HCT116 (cell line): ENCODE measurements at regions not wholly inside any gene's neighbourhood (a gene's known extent, or its start where the extent isn't known, plus 50 kb on each side); places are given as distances from the start of the nearest gene placed in this dataset.

Source experiments
- ATAC-seq: fragments of 200-7000 bp; cut with Tn5 transposase; 2 replicates; pipeline ENCODE4 v1.9.1; 2020; ENCODE audit warnings: mild to moderate bottlenecking, moderate library complexity
- BruUV-seq: library from RNA; stranded (reverse); fragments of 400-500 nt; replicated peaks from 2 replicates; lab custom pipeline; 2021; lab: Mats Ljungman, UMichigan
- CTCF ChIA-PET: fragments of 300-600 bp; sonication (Branson Sonifier 250); formaldehyde crosslinking; loops from one replicate; lab custom pipeline; 2021; ENCODE audit warnings: antibody characterized with exemption; lab: Charles Lee
- POLR2A ChIA-PET: fragments of 300-600, 350-600 bp; sonication (Branson Sonifier 250); formaldehyde crosslinking; loops from one replicate; lab custom pipeline; 2021; ENCODE audit warnings: antibody characterized with exemption; lab: Charles Lee
- RAD21 ChIA-PET, 2 experiments: fragments of 300-600 bp; sonication (Branson Sonifier 250); formaldehyde crosslinking; loops; one replicate each; lab custom pipeline; 2023; ENCODE audit warnings: low total read pairs in 2 of 2; ENCODE audit not compliant: uncharacterized antibody in 2 of 2, unreplicated experiment in 2 of 2, low non-redundant PET in 1 of 2; lab: Charles Lee
- DNase-seq: peaks from one replicate; pipeline ENCODE4 v3.0.0-alpha.2; 2010; ENCODE audit warnings: low read depth, low spot score
- H2AFZ ChIP-seq: fragments of 200-600 bp; shearing (Covaris generic), sonication (generic); 2 replicates; pipeline ENCODE4 v1.6.1; 2017; ENCODE audit warnings: low read depth, mixed run types, mixed read lengths, antibody characterized with exemption, low read length; ENCODE audit not compliant: poor library complexity, severe bottlenecking
- H3K27ac ChIP-seq: 2 replicates; pipeline ENCODE4 v1.5.1; 2012; ENCODE audit warnings: low read depth, low read length
- H3K27me3 ChIP-seq: fragments of 200-600 bp; sonication (generic); 2 replicates; pipeline ENCODE4 v1.6.1; 2016; ENCODE audit warnings: mixed run types, low read length, mixed read lengths; ENCODE audit not compliant: insufficient read depth
- H3K36me3 ChIP-seq, 2 experiments: fragments of 200-500 bp in 1 of 2; fragments of 200-600 bp in 1 of 2; sonication (Bioruptor generic) in 1 of 2; sonication (generic) in 1 of 2; 2 replicates each; pipeline versions ENCODE4 v1.5.1 to v1.6.1; 2014 to 2016; ENCODE audit warnings: low read length in 2 of 2, inconsistent platforms in 1 of 2, mixed read lengths in 1 of 2, mixed run types in 1 of 2; ENCODE audit not compliant: insufficient read depth in 2 of 2, control insufficient read depth in 1 of 2
- H3K4me1 ChIP-seq, 2 experiments: fragments of 200-600 bp in 1 of 2; sonication (generic) in 1 of 2; 2 replicates each; pipeline versions ENCODE4 v1.5.1 to v1.6.1; 2012 to 2017; ENCODE audit warnings: low read length in 2 of 2, inconsistent platforms in 1 of 2, mild to moderate bottlenecking in 1 of 2, mixed read lengths in 1 of 2, mixed run types in 1 of 2, moderate library complexity in 1 of 2; ENCODE audit not compliant: insufficient read depth in 2 of 2, control insufficient read depth in 1 of 2
- H3K4me2 ChIP-seq: fragments of 200-600 bp; sonication (generic); 2 replicates; pipeline ENCODE4 v1.6.1; 2017; ENCODE audit warnings: mixed run types, low read length, mixed read lengths
- H3K4me3 ChIP-seq, 2 experiments: fragments of 200-600 bp in 1 of 2; sonication (generic) in 1 of 2; replicated peaks in 1 of 2; 2 replicates each; pipeline ENCODE4 v1.5.1; 2011 to 2016; ENCODE audit warnings: low read length in 2 of 2, control low read depth in 1 of 2, low read depth in 1 of 2, mild to moderate bottlenecking in 1 of 2, mixed read lengths in 1 of 2, mixed run types in 1 of 2
- H3K79me2 ChIP-seq: fragments of 200-600 bp; sonication (generic); 2 replicates; pipeline ENCODE4 v1.6.1; 2017; ENCODE audit warnings: mild to moderate bottlenecking, mixed run types, low read length, moderate library complexity, mixed read lengths; ENCODE audit not compliant: insufficient read depth
- H3K9ac ChIP-seq: fragments of 200-600 bp; sonication (generic); 2 replicates; pipeline ENCODE4 v1.6.1; 2016; ENCODE audit warnings: low read length, mixed read lengths
- H3K9me2 ChIP-seq: fragments of 200-600 bp; sonication (generic), shearing (Covaris generic); 2 replicates; pipeline ENCODE4 v1.6.1; 2017; ENCODE audit warnings: mixed run types, mild to moderate bottlenecking, moderate library complexity; ENCODE audit not compliant: insufficient read depth
- H3K9me3 ChIP-seq, 2 experiments: fragments of 200-500 bp in 1 of 2; fragments of 200-600 bp in 1 of 2; sonication (Bioruptor generic) in 1 of 2; sonication (generic) in 1 of 2; 2 replicates each; pipeline ENCODE4 v1.6.1; 2014 to 2017; ENCODE audit warnings: low read length in 2 of 2, mixed read lengths in 2 of 2, inconsistent platforms in 1 of 2, low read depth in 1 of 2, mild to moderate bottlenecking in 1 of 2, mixed run types in 1 of 2, moderate library complexity in 1 of 2; ENCODE audit not compliant: control insufficient read depth in 1 of 2, insufficient read depth in 1 of 2
- H4K20me1 ChIP-seq: fragments of 200-600 bp; sonication (generic), shearing (Covaris generic); 2 replicates; pipeline ENCODE4 v1.6.1; 2017; ENCODE audit warnings: mixed run types, mild to moderate bottlenecking, moderate library complexity; ENCODE audit not compliant: insufficient read depth
- CBX3 ChIP-seq: IDR thresholded peaks from 2 replicates; pipeline ENCODE4 v1.6.1; 2012; ENCODE audit warnings: low read depth
- CTCF ChIP-seq, 3 experiments: fragments of 200-600 bp in 1 of 3; sonication (generic) in 1 of 3; IDR thresholded peaks in 2 of 3; conservative IDR thresholded peaks in 1 of 3; 2 replicates each; pipeline ENCODE4 v1.5.1; 2012 to 2017; ENCODE audit warnings: low read depth in 2 of 3, low read length in 2 of 3, antibody characterized with exemption in 1 of 3, borderline replicate concordance in 1 of 3, control low read depth in 1 of 3, mild to moderate bottlenecking in 1 of 3, mixed read lengths in 1 of 3, mixed run types in 1 of 3, moderate library complexity in 1 of 3; ENCODE audit not compliant: insufficient read depth in 1 of 3
- EGR1 ChIP-seq: IDR thresholded peaks from 2 replicates; pipeline ENCODE4 v1.6.1; 2012; ENCODE audit warnings: low read depth
- EZH2 ChIP-seq: fragments of 200-600 bp; sonication (generic); IDR thresholded peaks from 2 replicates; pipeline ENCODE4 v1.6.1; 2017; ENCODE audit warnings: antibody characterized with exemption, mixed run types
- POLR2AphosphoS5 ChIP-seq: IDR thresholded peaks from 2 replicates; pipeline ENCODE4 v1.6.1; 2011; ENCODE audit warnings: mild to moderate bottlenecking, low read depth, low read length, moderate library complexity
- RAD21 ChIP-seq: IDR thresholded peaks from 2 replicates; pipeline ENCODE4 v1.6.1; 2012; ENCODE audit warnings: low read depth, mild to moderate bottlenecking
- ZFX ChIP-seq: fragments of 450-650 bp; IDR thresholded peaks from 2 replicates; pipeline ENCODE4 v1.6.1; 2017
- ZNF274 ChIP-seq: fragments of 200-500 bp; sonication (Bioruptor generic); IDR thresholded peaks from 2 replicates; pipeline ENCODE4 v1.6.1; 2014; ENCODE audit warnings: mild to moderate bottlenecking, low read depth, low read length, inconsistent platforms
- intact Hi-C: fragments of 100-400 bp; cut with micrococcal nuclease; formaldehyde crosslinking; loops from 2 replicates; pipeline ENCODE4 v1.10.0; 2022

- no TSS peak for BruUV-seq
- DNase-seq (no peak), ATAC-seq (no peak)
- no peak overlapping the region for H3K9ac ChIP-seq
- H4K20me1 ChIP-seq = no peaks in the 10 kb centered on the region
- intact Hi-C loops = loop anchor here (1.0 to 5.0 kb wide), 5 partner anchors 151 to 510 kb away; no protein-coding TSS in a partner anchor
- peaks cover 33% of the 10 kb centered on the region for H3K27me3 ChIP-seq
- H3K9me3 ChIP-seq = no peaks in the 10 kb centered on the region
- TF ChIP-seq EGR1 (no peak), EZH2 (no peak), POLR2AphosphoS5 (no peak), ZFX (no peak), ZNF274 (no peak)
- H3K9me2 ChIP-seq = no peaks in the 10 kb centered on the region
- H3K36me3 ChIP-seq = no peaks in the 10 kb centered on the region
- CTCF ChIA-PET = interaction anchor here (0.7 to 5.4 kb wide), 20 partner anchors 8 to 516 kb away, joined by 3 to 68 read pairs (median 4); partner anchors contain the start of gene THBD
- H3K4me3 ChIP-seq = no peak overlapping the region
- no peaks in the 10 kb centered on the region for H3K79me2 ChIP-seq
- POLR2A ChIA-PET = interaction anchor here (1.8 kb wide), 1 partner anchor 151 kb away, joined by 4 read pairs; no protein-coding TSS in a partner anchor
- no peaks in the 10 kb centered on the region for H3K4me1 ChIP-seq
- RAD21 ChIA-PET = interaction anchor here (0.7 to 2.3 kb wide), 6 partner anchors 151 to 510 kb away, joined by 3 to 18 read pairs (median 8); partner anchors contain the start of gene THBD (in 1 of the 2)
- no peak overlapping the region for H2AFZ ChIP-seq
- no peak overlapping the region for H3K27ac ChIP-seq
- no peak overlapping the region for H3K4me2 ChIP-seq
Observed at GRCh38 chr20:23201658-23202057, 115.5 kb upstream of the CD93 start.

- TF ChIP-seq CTCF (IDR thresholded peaks at IDR 0.05 in 2 of 3, conservative IDR thresholded peaks at IDR 0.05 in 1 of 3; ENCODE audit: borderline replicate concordance in 1 of 3, insufficient read depth in 1 of 3, low read depth in 2 of 3, low read length in 2 of 3) (peak; percentile 72 to 83 (median 81)), CBX3 (no peak), RAD21 (peak; percentile 91)
- no peaks in the 10 kb centered on the region for H3K9me3 ChIP-seq
- DNase-seq (peak; percentile 48), ATAC-seq (peak; percentile 99)
- H3K4me2 ChIP-seq = 0 out of 2 replicates have a peak overlapping the region, but pooled peaks have one; percentile 4
- no peaks in the 10 kb centered on the region for H3K9me2 ChIP-seq
- no TSS peak for BruUV-seq
- ChIA-PET RAD21 (interaction anchor here (0.7 to 2.3 kb wide), 7 partner anchors 36 to 509 kb away, joined by 3 to 18 read pairs (median 7); partner anchors contain the start of gene THBD (in 1 of the 2)), POLR2A (interaction anchor here (1.8 kb wide), 1 partner anchor 150 kb away, joined by 4 read pairs; no protein-coding TSS in a partner anchor), CTCF (interaction anchor here (0.7 to 5.4 kb wide), 22 partner anchors 9 to 515 kb away, joined by 3 to 68 read pairs (median 4); partner anchors contain the start of gene THBD)
- no peak overlapping the region for H3K4me3 ChIP-seq
- no peak overlapping the region for H3K9ac ChIP-seq
- no peaks in the 10 kb centered on the region for H3K79me2 ChIP-seq
- no peaks in the 10 kb centered on the region for H3K4me1 ChIP-seq
- H2AFZ ChIP-seq = no peak overlapping the region
- intact Hi-C loops = loop anchor here (1.0 to 5.0 kb wide), 5 partner anchors 151 to 510 kb away; no protein-coding TSS in a partner anchor
- H3K27me3 ChIP-seq = peaks cover 33% of the 10 kb centered on the region
- H3K27ac ChIP-seq = no peak overlapping the region
- H4K20me1 ChIP-seq = no peaks in the 10 kb centered on the region
- H3K36me3 ChIP-seq = no peaks in the 10 kb centered on the region
Observed at GRCh38 chr20:23200914-23201313, 114.8 kb upstream of the CD93 start.
